Neural progenitor cell (in vitro differentiated cells): ENCODE measurements at regions not wholly inside any gene's neighbourhood (a gene's known extent, or its start where the extent isn't known, plus 50 kb on each side); places are given as distances from the start of the nearest gene placed in this dataset.

ENCODE experiments used
- DNase-seq: peaks from one replicate; pipeline ENCODE4 v3.0.0-alpha.2; 2016; ENCODE audit warnings: low spot score
- H2AFZ ChIP-seq: fragments of 200-600 bp; sonication (generic); replicated peaks from 2 replicates; pipeline ENCODE4 v1.6.1; 2016; ENCODE audit warnings: antibody characterized with exemption
- H3F3A ChIP-seq: fragments of 200-600 bp; sonication (generic); 2 replicates; pipeline ENCODE4 v1.6.1; 2016; ENCODE audit warnings: antibody characterized with exemption, low read depth
- H3K27ac ChIP-seq: fragments of 200-600 bp; sonication (generic); 2 replicates; pipeline ENCODE4 v1.5.1; 2016; ENCODE audit warnings: mild to moderate bottlenecking
- H3K27me3 ChIP-seq: fragments of 200-600 bp; sonication (generic); 2 replicates; pipeline ENCODE4 v1.6.1; 2016; ENCODE audit warnings: mild to moderate bottlenecking, moderate library complexity
- H3K36me3 ChIP-seq: fragments of 200-600 bp; sonication (generic); 2 replicates; pipeline ENCODE4 v1.5.1; 2016
- H3K4me1 ChIP-seq: fragments of 200-600 bp; sonication (generic); 2 replicates; pipeline ENCODE4 v1.6.1; 2016; ENCODE audit warnings: mixed run types
- H3K4me2 ChIP-seq: fragments of 200-600 bp; sonication (generic); 2 replicates; pipeline ENCODE4 v1.6.1; 2016
- H3K4me3 ChIP-seq: fragments of 200-600 bp; sonication (generic); 2 replicates; pipeline ENCODE4 v1.5.1; 2016
- H3K79me2 ChIP-seq: fragments of 200-600 bp; sonication (generic); 2 replicates; pipeline ENCODE4 v1.6.1; 2016; ENCODE audit warnings: low read depth
- H3K9ac ChIP-seq: fragments of 200-600 bp; sonication (generic); 2 replicates; pipeline ENCODE4 v1.6.1; 2016
- H3K9me3 ChIP-seq: fragments of 200-600 bp; sonication (generic); 2 replicates; pipeline ENCODE4 v1.5.1; 2016; ENCODE audit warnings: low read depth
- H4K20me1 ChIP-seq: fragments of 200-600 bp; sonication (generic); 2 replicates; pipeline ENCODE4 v1.6.1; 2016; ENCODE audit warnings: low read depth
- H3K27ac Mint-ChIP-seq: 3 replicates; pipeline ENCODE4 v1.8.0; 2021; ENCODE audit warnings: mixed read lengths
- H3K27me3 Mint-ChIP-seq: 2 replicates; pipeline ENCODE4 v1.8.0; 2022; ENCODE audit warnings: low read depth, mild to moderate bottlenecking, inconsistent platforms, moderate library complexity, mixed read lengths; ENCODE audit not compliant: insufficient read depth
- H3K36me3 Mint-ChIP-seq: 3 replicates; pipeline ENCODE4 v1.8.0; 2021; ENCODE audit warnings: mixed read lengths
- H3K4me1 Mint-ChIP-seq: 3 replicates; pipeline ENCODE4 v1.8.0; 2021; ENCODE audit warnings: mixed read lengths
- H3K4me3 Mint-ChIP-seq: 3 replicates; pipeline ENCODE4 v1.8.0; 2021; ENCODE audit warnings: mild to moderate bottlenecking, moderate library complexity, mixed read lengths
- H3K9me3 Mint-ChIP-seq: 3 replicates; pipeline ENCODE4 v1.8.0; 2020; ENCODE audit warnings: mixed read lengths
- CTCF ChIP-seq: fragments of 200-600 bp; sonication (generic); IDR thresholded peaks from 2 replicates; pipeline ENCODE4 v1.5.1; 2017; ENCODE audit warnings: antibody characterized with exemption, mild to moderate bottlenecking
- EZH2 ChIP-seq: fragments of 200-600 bp; sonication (generic); IDR thresholded peaks from 2 replicates; pipeline ENCODE4 v1.6.1; 2017; ENCODE audit warnings: antibody characterized with exemption, mild to moderate bottlenecking, moderate library complexity
- EZH2phosphoT487 ChIP-seq: fragments of 200-600 bp; sonication (generic); IDR thresholded peaks from 2 replicates; pipeline ENCODE4 v1.6.1; 2017; ENCODE audit warnings: antibody characterized with exemption

- Histone ChIP-seq H3K4me3 (no peak overlapping the region), H3K4me2 (no peak overlapping the region), H4K20me1 (no peaks in the 10 kb centered on the region), H3K79me2 (no peaks in the 10 kb centered on the region), H3K9ac (no peak overlapping the region), H2AFZ (no peak overlapping the region), H3K4me1 (no peaks in the 10 kb centered on the region), H3K36me3 (no peaks in the 10 kb centered on the region), H3K27me3 (no peaks in the 10 kb centered on the region), H3K27ac (no peak overlapping the region), H3F3A (no peaks in the 10 kb centered on the region), H3K9me3 (no peaks in the 10 kb centered on the region)
- Mint-ChIP-seq H3K36me3 (no peaks in the 10 kb centered on the region), H3K4me1 (peaks cover 9% of the 10 kb centered on the region), H3K27me3 (peaks cover 3% of the 10 kb centered on the region), H3K4me3 (no peak overlapping the region), H3K9me3 (peaks cover 1% of the 10 kb centered on the region), H3K27ac (no peak overlapping the region)
- no peak for DNase-seq
- TF ChIP-seq EZH2phosphoT487 (no peak), CTCF (no peak), EZH2 (no peak)
Observed at GRCh38 chr4:178595500-178596138, 1153.4 kb upstream of the AGA start.

GRCh38 chr4:178598672-178599071 lies 1156.4 kb upstream of the AGA start:
- no peaks in the 10 kb centered on the region for H3K27me3 ChIP-seq
- Mint-ChIP-seq H3K36me3 (no peaks in the 10 kb centered on the region), H3K27me3 (peaks cover 3% of the 10 kb centered on the region), H3K27ac (no peak overlapping the region), H3K4me3 (no peak overlapping the region), H3K4me1 (peaks cover 9% of the 10 kb centered on the region), H3K9me3 (peaks cover 3% of the 10 kb centered on the region)
- no peak overlapping the region for H3K9ac ChIP-seq
- no peak overlapping the region for H3K4me3 ChIP-seq
- no peaks in the 10 kb centered on the region for H3F3A ChIP-seq
- no peaks in the 10 kb centered on the region for H4K20me1 ChIP-seq
- no peak overlapping the region for H2AFZ ChIP-seq
- no peak overlapping the region for H3K27ac ChIP-seq
- no peaks in the 10 kb centered on the region for H3K36me3 ChIP-seq
- DNase-seq, result no peak
- no peaks in the 10 kb centered on the region for H3K9me3 ChIP-seq
- H3K79me2 ChIP-seq, result no peaks in the 10 kb centered on the region
- H3K4me1 ChIP-seq, result no peaks in the 10 kb centered on the region
- no peak overlapping the region for H3K4me2 ChIP-seq
- TF ChIP-seq CTCF, result no peak

- Histone ChIP-seq H3K27ac (no peak overlapping the region), H3K4me3 (no peak overlapping the region), H3K4me2 (no peak overlapping the region), H4K20me1 (no peaks in the 10 kb centered on the region), H3K9ac (no peak overlapping the region), H3F3A (no peaks in the 10 kb centered on the region), H2AFZ (no peak overlapping the region), H3K27me3 (no peaks in the 10 kb centered on the region), H3K36me3 (no peaks in the 10 kb centered on the region), H3K79me2 (no peaks in the 10 kb centered on the region), H3K9me3 (no peaks in the 10 kb centered on the region), H3K4me1 (no peaks in the 10 kb centered on the region)
- Mint-ChIP-seq H3K4me3 (no peak overlapping the region), H3K36me3 (no peaks in the 10 kb centered on the region), H3K4me1 (peaks cover 9% of the 10 kb centered on the region), H3K27ac (no peak overlapping the region), H3K9me3 (peaks cover 3% of the 10 kb centered on the region), H3K27me3 (peaks cover 3% of the 10 kb centered on the region)
- DNase-seq, result peak; percentile 16
- TF ChIP-seq CTCF (peak; percentile 63), EZH2phosphoT487 (no peak), EZH2 (no peak)
Observed at GRCh38 chr4:178599521-178599920, 1157.3 kb upstream of the AGA start.
